ENCODE measurements at regions not wholly inside any gene's neighbourhood (a gene's known extent, or its start where the extent isn't known, plus 50 kb on each side); places are given as distances from the start of the nearest gene placed in this dataset.

- TF ChIP-seq POLR2A (IDR thresholded peaks at IDR 0.05) (no peak), CTCF (IDR thresholded peaks at IDR 0.05) (no peak), EP300 (IDR thresholded peaks at IDR 0.05) (no peak)
Measured at GRCh38 chr13:73918691-73919090, 215.5 kb downstream of the KLF12 start.
